Motor neuron (in vitro differentiated cells): ENCODE measurements at regions not wholly inside any gene's neighbourhood (a gene's known extent, or its start where the extent isn't known, plus 50 kb on each side); places are given as distances from the start of the nearest gene placed in this dataset.

Source experiments
- ATAC-seq, 8 experiments: fragments of 200-7000 bp; cut with Tn5 transposase; replicated peaks in 6 of 8; 2 replicates each; pipeline ENCODE4 v1.8.0; 2021; ENCODE audit warnings: mild to moderate bottlenecking in 8 of 8, moderate library complexity in 8 of 8
- H3K27ac ChIP-seq, 2 donors: fragments of 250-450 bp; sonication (Bioruptor Pico); 2 replicates each; pipeline ENCODE4 v1.9.0; 2021; ENCODE audit warnings: antibody characterized with exemption in 2 of 2, mild to moderate bottlenecking in 2 of 2, moderate library complexity in 1 of 2
- H3K4me1 ChIP-seq, 2 donors: fragments of 250-450 bp; sonication (Bioruptor Pico); replicated peaks in 1 of 2; 2 replicates each; pipeline ENCODE4 v1.6.1; 2021; ENCODE audit warnings: antibody characterized with exemption in 2 of 2, mild to moderate bottlenecking in 2 of 2, moderate library complexity in 1 of 2
- H3K4me3 ChIP-seq, 5 donors: fragments of 250-450 bp; sonication (Bioruptor Pico); 2 replicates each; pipeline ENCODE4 v1.9.0; 2021; ENCODE audit warnings: antibody characterized with exemption in 5 of 5, mild to moderate bottlenecking in 5 of 5, moderate library complexity in 4 of 5
- WGBS, 10 experiments: fragments of 450-650 bp; shearing (Covaris generic); methylation state at CpG; one replicate each; pipeline ENCODE4 v1.0.0; 2022; 5-methylcytosine and 5-hydroxymethylcytosine counted together
- in situ Hi-C, 9 experiments: fragments of 400-800 bp; cut with MboI; loops; one replicate each; pipeline ENCODE4 v1.15.0; 2021; ENCODE audit warnings: low sequenced_read_pairs in 9 of 9, low pct_unique_long_range_greater_than_20kb in 2 of 9; ENCODE audit not compliant: unreplicated experiment in 9 of 9

- in situ Hi-C loops = no loop called here
- Histone ChIP-seq H3K27ac (no peak overlapping the region), H3K4me3 (no peak overlapping the region), H3K4me1 (no peaks in the 10 kb centered on the region)
- ATAC-seq = peak in 1 of 8 experiments; percentile 49
- 0 to 93% (median 73%) methylated on average over 1 to 8 of the region's 10 CpGs; no CpG with 5 or more reads in 1 of the 10 experiments for WGBS, 10 experiments
Observed at GRCh38 chr9:82600536-82601292, 462.2 kb downstream of the RASEF start.

- peak in 1 of 8 experiments; percentile 26 for ATAC-seq
- Histone ChIP-seq H3K4me1 (no peaks in the 10 kb centered on the region), H3K4me3 (no peak overlapping the region), H3K27ac (no peak overlapping the region)
- WGBS, 10 experiments = 0 to 100% (median 83%) methylated on average over 1 to 2 of the region's 2 CpGs; no CpG with 5 or more reads in 1 of the 10 experiments
- in situ Hi-C loops = no loop called here
Observed at GRCh38 chr9:82601293-82601771, 461.6 kb downstream of the RASEF start.

DNA sequence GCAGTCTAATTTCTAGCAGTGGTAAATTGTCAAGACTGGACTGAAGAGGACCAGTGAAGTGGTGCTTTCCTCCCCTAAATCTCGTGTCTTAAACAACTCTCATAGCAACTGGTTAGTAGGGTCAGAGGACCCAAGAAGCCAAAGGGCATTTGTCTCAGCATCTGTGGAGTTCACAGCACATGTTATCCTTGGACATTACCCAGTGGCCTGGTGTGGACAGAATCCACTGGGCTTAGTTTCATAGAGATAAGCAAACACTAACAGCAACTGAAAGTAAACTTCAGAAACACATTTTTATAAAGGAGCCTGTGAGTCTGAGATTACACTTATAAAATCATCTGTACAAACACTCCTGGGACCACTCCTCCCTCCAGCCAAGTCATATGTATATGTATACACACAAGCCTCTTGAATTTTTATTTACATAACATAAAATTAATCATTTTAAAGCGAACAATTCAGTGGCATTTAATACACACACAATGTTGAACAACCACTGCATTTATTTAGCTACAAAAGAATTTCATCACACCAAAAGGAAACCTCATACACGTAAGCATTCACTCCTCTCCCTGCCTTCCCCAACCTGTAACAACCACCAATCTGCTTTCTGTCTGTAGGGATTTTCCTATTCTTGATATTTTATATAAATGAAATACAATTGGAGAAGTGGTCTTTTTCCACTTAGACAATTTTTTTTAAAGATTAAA, 457.8 kb downstream of the RASEF start:
- no peak overlapping the region for H3K4me3 ChIP-seq
- no peak overlapping the region for H3K27ac ChIP-seq
- in situ Hi-C loops = no loop called here
- ATAC-seq = peak in 2 of 8 experiments; percentile 38 to 57
- H3K4me1 ChIP-seq = no peaks in the 10 kb centered on the region
- 7 to 100% (median 79%) methylated on average over 1 to 3 of the region's 3 CpGs; no CpG with 5 or more reads in 1 of the 10 experiments for WGBS, 10 experiments

DNA sequence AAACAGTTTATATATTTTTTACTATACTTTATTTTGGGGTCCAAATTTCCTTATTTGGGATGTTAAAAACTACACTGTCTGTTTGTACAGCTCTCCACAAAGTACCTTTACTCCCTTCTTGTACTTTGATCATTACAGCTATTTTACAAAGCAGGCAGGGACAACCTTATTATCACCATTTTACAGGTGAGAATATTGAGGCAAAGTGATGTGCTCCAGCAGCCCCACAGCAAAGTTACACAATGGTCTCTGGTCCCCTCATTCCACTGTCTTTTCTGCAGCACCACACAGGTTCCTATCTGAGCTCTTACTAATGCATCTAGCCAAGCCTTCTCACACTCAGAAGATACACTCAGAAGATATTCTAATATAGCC, 457.3 kb downstream of the RASEF start:
- no peaks in the 10 kb centered on the region for H3K4me1 ChIP-seq
- no peak overlapping the region for H3K4me3 ChIP-seq
- in situ Hi-C loops = no loop called here
- H3K27ac ChIP-seq = no peak overlapping the region
- no peak for ATAC-seq

DNA sequence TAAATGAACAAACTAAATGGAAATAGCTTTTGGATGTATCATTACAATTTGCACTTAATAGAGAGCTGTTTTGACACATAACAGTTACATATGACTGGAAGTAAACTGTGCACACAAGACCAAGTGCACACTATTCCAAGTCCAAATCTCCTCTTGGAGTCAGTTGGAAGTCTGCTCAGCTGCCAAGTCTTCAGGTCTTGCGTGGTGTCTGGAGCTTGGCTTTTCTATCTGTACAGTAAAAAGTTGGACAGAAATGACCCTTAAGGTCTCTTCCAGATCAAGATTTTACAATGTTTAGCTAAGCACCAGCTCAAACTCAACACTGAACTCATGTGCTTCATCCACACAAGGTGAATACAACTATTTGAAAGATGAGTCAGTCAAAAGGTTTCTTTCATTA, 456.9 kb downstream of the RASEF start:
- in situ Hi-C loops = no loop called here
- ATAC-seq = no peak
- H3K4me3 ChIP-seq = no peak overlapping the region
- H3K27ac ChIP-seq = no peak overlapping the region
- 13 to 100% (median 83%) methylated on average over 1 of the region's 1 CpG; no CpG with 5 or more reads in 3 of the 10 experiments for WGBS, 10 experiments
- no peaks in the 10 kb centered on the region for H3K4me1 ChIP-seq

DNA sequence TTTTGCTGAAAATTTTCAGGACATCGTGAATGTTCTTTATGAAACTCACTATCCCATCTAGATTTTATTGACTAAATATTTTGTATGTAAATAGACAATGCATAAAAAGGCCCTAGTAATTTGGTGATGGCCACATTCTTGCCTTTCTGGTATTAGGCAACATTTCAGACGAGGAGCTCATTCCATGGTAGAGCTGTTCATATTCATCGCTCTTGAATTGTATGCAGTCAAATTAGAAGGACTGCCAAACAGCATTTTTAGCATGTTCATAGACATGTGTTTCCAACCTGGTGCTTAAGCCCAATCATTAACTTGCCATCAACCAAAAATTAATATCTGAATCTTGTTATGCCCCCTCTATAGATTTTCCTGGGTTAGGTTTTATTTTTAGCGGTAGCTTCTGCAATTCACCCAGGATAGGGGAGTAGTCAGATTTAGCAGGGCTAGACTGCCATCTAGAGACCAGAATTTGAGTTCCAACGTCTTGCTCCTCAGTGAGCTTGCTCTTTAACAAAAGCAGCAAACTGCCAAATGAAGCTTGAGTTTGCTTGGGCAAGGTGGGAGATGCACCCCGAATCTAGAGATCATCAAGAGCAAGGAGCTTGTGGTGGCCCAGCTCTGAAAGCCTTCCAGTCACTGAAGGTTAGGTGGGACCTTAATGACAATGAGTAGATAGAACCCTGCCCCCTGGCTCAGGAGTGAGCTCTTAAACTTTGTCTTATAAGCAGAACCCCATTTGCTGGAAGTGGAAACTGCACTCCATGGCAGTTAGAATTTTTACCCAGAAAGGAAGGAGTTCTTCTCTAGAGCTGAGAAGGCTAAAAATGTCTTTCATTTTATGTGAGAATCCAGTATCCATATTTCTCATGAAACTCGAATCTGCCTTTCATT, 456.2 kb downstream of the RASEF start:
- peak in 4 of 8 experiments; percentile 42 to 91 (median 88) for ATAC-seq
- in situ Hi-C loops = no loop called here
- Histone ChIP-seq H3K4me1 (no peaks in the 10 kb centered on the region), H3K27ac (no peak overlapping the region), H3K4me3 (no peak overlapping the region)
- 0 to 100% (median 36%) methylated on average over 1 to 7 of the region's 7 CpGs for WGBS, 10 experiments

DNA sequence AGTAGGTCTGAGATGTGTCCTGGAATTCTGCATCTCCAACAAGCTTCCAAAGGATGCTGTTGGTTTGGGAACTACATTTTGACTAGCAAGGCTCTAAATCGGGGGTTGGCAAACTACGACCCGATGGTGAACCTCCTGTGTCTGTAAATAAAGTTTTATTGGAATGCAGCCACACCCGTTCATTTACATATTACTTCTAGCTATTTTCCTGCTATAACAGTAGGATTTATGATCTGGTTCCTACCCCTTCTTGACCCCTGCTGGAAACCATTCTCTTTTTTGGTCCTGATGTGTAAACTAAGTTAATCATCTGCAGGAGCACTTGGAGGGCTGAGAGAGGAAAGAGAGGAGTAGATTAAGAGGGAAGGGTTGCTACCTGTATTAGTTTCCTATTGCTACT, 454.5 kb downstream of the RASEF start:
- in situ Hi-C loops = no loop called here
- ATAC-seq = peak in 2 of 8 experiments; percentile 44 to 52
- Histone ChIP-seq H3K4me3 (no peak overlapping the region), H3K27ac (no peak overlapping the region), H3K4me1 (peaks cover 0 to 12% of the 10 kb centered on the region in 2 donors)
- WGBS, 10 experiments = 0 to 72% (median 50%) methylated on average over 1 to 4 of the region's 4 CpGs; no CpG with 5 or more reads in 3 of the 10 experiments

DNA sequence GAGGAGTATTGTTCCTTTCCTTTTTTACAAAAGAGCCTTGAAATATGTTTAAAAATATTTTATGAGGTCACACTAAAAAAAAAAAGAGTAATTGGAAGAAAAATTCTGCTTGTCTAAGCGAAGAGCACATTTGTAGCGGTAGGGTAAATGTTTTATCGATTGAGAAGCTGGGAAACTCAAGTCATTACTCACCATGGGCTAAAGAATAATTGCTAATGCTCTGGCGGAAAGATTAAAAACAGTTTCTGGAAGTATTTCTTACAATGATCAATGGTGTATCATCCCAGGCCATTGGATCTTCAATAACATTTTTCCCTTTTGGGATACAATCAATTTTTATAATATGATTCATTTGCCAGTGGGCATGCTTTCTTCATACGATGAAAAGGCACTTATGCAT, 450.0 kb downstream of the RASEF start:
- Histone ChIP-seq H3K4me1 (peaks cover 0 to 19% of the 10 kb centered on the region in 2 donors), H3K27ac (no peak overlapping the region), H3K4me3 (no peak overlapping the region)
- 30 to 87% (median 65%) methylated on average over 3 to 5 of the region's 5 CpGs; no CpG with 5 or more reads in 1 of the 10 experiments for WGBS, 10 experiments
- peak in 5 of 8 experiments; percentile 52 to 79 (median 74) for ATAC-seq
- in situ Hi-C loops = no loop called here

- in situ Hi-C loops = no loop called here
- WGBS, 10 experiments = 17 to 100% (median 75%) methylated on average over 1 to 2 of the region's 3 CpGs; no CpG with 5 or more reads in 6 of the 10 experiments
Observed at GRCh38 chr9:82613498-82613897, 449.4 kb downstream of the RASEF start.

DNA sequence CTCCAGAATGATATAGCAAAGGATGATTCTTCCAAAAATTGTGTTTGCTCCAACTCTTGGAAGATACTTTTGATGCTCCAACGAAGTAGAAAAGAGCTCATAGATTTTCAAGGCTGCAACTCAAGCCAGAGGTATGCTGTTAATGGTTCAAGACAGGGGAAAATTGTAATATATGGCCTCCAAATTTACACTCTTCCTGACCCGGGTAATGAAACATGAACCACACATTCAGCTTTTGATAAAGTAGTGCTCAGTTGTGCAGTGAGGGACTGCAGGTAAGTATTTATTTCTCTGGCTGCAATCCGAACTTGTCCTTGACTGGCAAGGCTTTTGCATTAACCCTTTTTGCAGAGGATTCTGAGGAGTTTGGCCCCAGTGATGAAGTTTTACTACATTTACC, 446.4 kb downstream of the RASEF start:
- H3K27ac ChIP-seq = no peak overlapping the region
- WGBS, 10 experiments = 10 to 94% (median 58%) methylated on average over 2 to 3 of the region's 3 CpGs; no CpG with 5 or more reads in 2 of the 10 experiments
- in situ Hi-C loops = no loop called here
- peaks cover 0 to 19% of the 10 kb centered on the region in 2 donors for H3K4me1 ChIP-seq
- ATAC-seq = no peak
- H3K4me3 ChIP-seq = no peak overlapping the region

More at GRCh38 chr9:82613498-82613897, 449.4 kb downstream of the RASEF start:
- no peak overlapping the region for H3K27ac ChIP-seq
- ATAC-seq = peak in 4 of 8 experiments; percentile 47 to 62 (median 52)
- no peak overlapping the region for H3K4me3 ChIP-seq
- peaks cover 0 to 19% of the 10 kb centered on the region in 2 donors for H3K4me1 ChIP-seq

- peak in 7 of 8 experiments; percentile 85 to 99 (median 89) for ATAC-seq
- WGBS, 10 experiments = 20 to 83% (median 64%) methylated on average over 1 of the region's 1 CpG; no CpG with 5 or more reads in 3 of the 10 experiments
- in situ Hi-C loops = no loop called here
- no peak overlapping the region for H3K4me3 ChIP-seq
- no peak overlapping the region for H3K27ac ChIP-seq
- H3K4me1 ChIP-seq = no peaks in the 10 kb centered on the region
Observed at GRCh38 chr9:82621447-82621846, 441.5 kb downstream of the RASEF start.

DNA sequence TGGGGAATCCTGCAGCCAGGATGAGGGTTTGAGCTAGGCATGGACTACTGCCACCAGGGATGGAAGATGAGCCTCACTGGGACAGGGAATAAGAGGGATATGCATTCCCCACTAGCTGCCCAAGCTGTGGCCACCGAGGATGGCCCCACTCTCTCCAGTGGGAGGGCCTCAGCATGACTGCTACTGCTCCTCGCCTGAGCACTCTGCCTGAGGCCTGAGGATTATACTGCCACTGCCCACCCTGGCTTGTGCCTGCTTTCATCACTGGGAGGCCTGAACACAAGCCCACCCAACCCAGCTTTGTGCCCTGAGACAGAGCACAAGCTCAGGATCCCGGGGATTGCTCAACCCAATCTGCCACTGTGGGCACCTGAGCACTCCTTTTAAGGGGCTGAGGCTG, 425.6 kb downstream of the RASEF start:
- WGBS, 10 experiments = 0 to 80% (median 45%) methylated on average over 1 to 3 of the region's 3 CpGs; no CpG with 5 or more reads in 6 of the 10 experiments
- no peak overlapping the region for H3K4me3 ChIP-seq
- H3K27ac ChIP-seq = no peak overlapping the region
- no peaks in the 10 kb centered on the region for H3K4me1 ChIP-seq
- no peak for ATAC-seq
- in situ Hi-C loops = no loop called here
